ENCODE measurements at regions not wholly inside any gene's neighbourhood (a gene's known extent, or its start where the extent isn't known, plus 50 kb on each side); places are given as distances from the start of the nearest gene placed in this dataset.

DNA sequence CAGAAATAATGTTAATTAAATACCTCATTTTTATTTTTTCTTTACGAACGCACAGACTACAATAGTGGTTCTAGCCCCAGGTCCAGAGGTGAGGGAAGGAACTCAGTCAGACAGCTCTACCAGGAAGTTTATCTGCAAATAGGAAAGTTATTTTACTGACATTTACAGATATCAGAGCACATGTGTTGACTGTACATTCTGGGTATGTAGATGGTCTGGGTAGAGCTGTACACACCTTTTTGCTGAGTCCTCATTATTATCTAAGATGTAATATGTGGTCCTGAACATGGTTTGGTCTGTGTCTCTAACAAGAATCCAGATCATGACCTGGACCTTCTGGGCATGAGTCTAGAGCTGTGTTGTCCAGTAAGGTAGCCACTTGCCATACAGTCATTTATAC, 74.6 kb upstream of the KIF5B start:
- no peak for TF ChIP-seq EZH2 (IDR thresholded peaks at IDR 0.05)
- TF ChIP-seq POLR2AphosphoS5 (IDR thresholded peaks at IDR 0.05; ENCODE audit: borderline replicate concordance, low read depth, low read length): no peak
